Mucosa of rectum (tissue), 2 donors: ENCODE measurements at regions not wholly inside any gene's neighbourhood (a gene's known extent, or its start where the extent isn't known, plus 50 kb on each side); places are given as distances from the start of the nearest gene placed in this dataset.

Source experiments
- H3K27ac ChIP-seq, 2 donors: one replicate each; pipeline ENCODE4 v1.7.0; 2013; ENCODE audit warnings: inconsistent platforms in 2 of 2, low read depth in 2 of 2, low read length in 2 of 2
- H3K27me3 ChIP-seq, 2 donors: one replicate each; pipeline ENCODE4 v1.7.0; 2013; ENCODE audit warnings: low read length in 2 of 2; ENCODE audit not compliant: control insufficient read depth in 2 of 2, insufficient read depth in 2 of 2
- H3K36me3 ChIP-seq, 2 donors: one replicate each; pipeline ENCODE4 v1.7.0; 2013; ENCODE audit warnings: low read length in 2 of 2; ENCODE audit not compliant: control insufficient read depth in 2 of 2, insufficient read depth in 2 of 2
- H3K4me1 ChIP-seq, 2 donors: one replicate each; pipeline ENCODE4 v1.7.0; 2013; ENCODE audit warnings: low read length in 2 of 2, mild to moderate bottlenecking in 1 of 2; ENCODE audit not compliant: control insufficient read depth in 2 of 2, insufficient read depth in 2 of 2
- H3K4me3 ChIP-seq, 2 donors: one replicate each; pipeline ENCODE4 v1.7.0; 2013; ENCODE audit warnings: low read length in 2 of 2
- H3K9ac ChIP-seq, 2 donors: one replicate each; pipeline ENCODE4 v1.7.0; 2013; ENCODE audit warnings: low read length in 2 of 2, low read depth in 1 of 2, mild to moderate bottlenecking in 1 of 2
- H3K9me3 ChIP-seq, 2 donors: one replicate each; pipeline ENCODE4 v1.7.0; 2013; ENCODE audit warnings: low read length in 2 of 2; ENCODE audit not compliant: control insufficient read depth in 2 of 2
- donor health status: healthy.
- donor health status: Normal muscosa, but diverticular disease.

GRCh38 chr15:98063315-98063714, 102.8 kb downstream of the ARRDC4 start:
- Histone ChIP-seq H3K4me3 (no peak overlapping the region), H3K27ac (no peak overlapping the region), H3K9ac (no peak overlapping the region), H3K27me3 (no peaks in the 10 kb centered on the region), H3K36me3 (no peaks in the 10 kb centered on the region), H3K4me1 (no peaks in the 10 kb centered on the region), H3K9me3 (no peaks in the 10 kb centered on the region)

GRCh38 chr15:98063871-98064270, 103.4 kb downstream of the ARRDC4 start:
- Histone ChIP-seq H3K9me3 (no peaks in the 10 kb centered on the region), H3K4me3 (no peak overlapping the region), H3K27ac (no peak overlapping the region), H3K9ac (no peak overlapping the region), H3K27me3 (no peaks in the 10 kb centered on the region), H3K36me3 (no peaks in the 10 kb centered on the region), H3K4me1 (no peaks in the 10 kb centered on the region)

DNA sequence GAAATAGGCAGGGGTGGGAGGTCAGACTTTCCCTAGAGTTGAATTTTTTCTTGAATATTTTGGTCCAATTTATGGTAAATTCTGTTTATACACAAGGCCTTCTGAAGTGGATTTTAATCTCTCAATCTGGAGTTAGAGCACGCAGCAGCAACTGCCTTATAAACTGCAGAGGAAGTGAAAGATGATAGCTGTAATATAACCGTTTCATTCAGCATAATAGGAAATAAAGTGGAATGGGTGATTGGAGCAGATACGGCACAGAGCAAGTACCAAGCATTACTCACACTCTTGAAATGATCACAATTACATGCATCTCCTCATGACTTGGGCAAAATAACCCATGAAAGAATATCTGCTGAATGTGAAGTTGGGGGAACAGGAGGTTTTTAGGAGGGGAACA, 106.8 kb downstream of the ARRDC4 start:
- H3K4me3 ChIP-seq, result no peak overlapping the region
- H3K36me3 ChIP-seq, result no peaks in the 10 kb centered on the region
- no peak overlapping the region for H3K9ac ChIP-seq
- no peaks in the 10 kb centered on the region for H3K4me1 ChIP-seq
- H3K9me3 ChIP-seq, result no peaks in the 10 kb centered on the region
- H3K27ac ChIP-seq, result no peak overlapping the region
- H3K27me3 ChIP-seq, result no peaks in the 10 kb centered on the region

- no peak overlapping the region for H3K4me3 ChIP-seq
- H3K4me1 ChIP-seq, result no peaks in the 10 kb centered on the region
- no peak overlapping the region for H3K27ac ChIP-seq
- H3K36me3 ChIP-seq, result no peaks in the 10 kb centered on the region
- H3K27me3 ChIP-seq, result no peaks in the 10 kb centered on the region
- H3K9me3 ChIP-seq, result no peaks in the 10 kb centered on the region
- H3K9ac ChIP-seq, result no peak overlapping the region
Observed at GRCh38 chr15:98069256-98069655, 108.8 kb downstream of the ARRDC4 start.

- Histone ChIP-seq H3K9ac (no peak overlapping the region), H3K9me3 (no peaks in the 10 kb centered on the region), H3K4me1 (no peaks in the 10 kb centered on the region), H3K27me3 (no peaks in the 10 kb centered on the region), H3K4me3 (no peak overlapping the region), H3K27ac (no peak overlapping the region), H3K36me3 (no peaks in the 10 kb centered on the region)
Observed at GRCh38 chr15:98070137-98070536, 109.6 kb downstream of the ARRDC4 start.

GRCh38 chr15:98071786-98072185, 111.3 kb downstream of the ARRDC4 start:
- H3K27ac ChIP-seq, result no peak overlapping the region
- no peak overlapping the region for H3K9ac ChIP-seq
- H3K4me1 ChIP-seq, result no peaks in the 10 kb centered on the region
- no peak overlapping the region for H3K4me3 ChIP-seq
- H3K36me3 ChIP-seq, result no peaks in the 10 kb centered on the region
- H3K27me3 ChIP-seq, result no peaks in the 10 kb centered on the region
- no peaks in the 10 kb centered on the region for H3K9me3 ChIP-seq

DNA sequence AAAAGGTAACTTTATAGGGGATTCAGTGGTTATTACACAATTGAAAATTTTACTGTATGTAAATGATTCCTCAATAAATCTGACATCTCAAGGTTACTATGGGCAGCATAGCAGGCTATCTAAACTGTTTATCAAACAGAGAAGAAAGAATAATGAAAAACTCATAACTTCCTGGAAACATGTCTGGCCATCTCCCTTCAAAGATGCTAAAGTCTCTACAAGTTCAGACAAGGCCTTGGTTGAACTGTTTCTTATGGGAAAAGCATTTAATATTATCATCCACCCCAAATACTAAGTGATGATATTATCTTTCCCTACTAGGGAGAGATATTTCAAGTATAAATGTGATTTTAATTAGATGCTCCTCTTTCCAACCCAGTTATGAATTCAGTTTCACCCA, 114.9 kb downstream of the ARRDC4 start:
- no peak overlapping the region for H3K4me3 ChIP-seq
- H3K27ac ChIP-seq, result no peak overlapping the region

GRCh38 chr15:98076021-98076816, 115.7 kb downstream of the ARRDC4 start:
- H3K27me3 ChIP-seq, result no peaks in the 10 kb centered on the region
- no peak overlapping the region for H3K4me3 ChIP-seq
- H3K9ac ChIP-seq, result no peak overlapping the region
- H3K36me3 ChIP-seq, result no peaks in the 10 kb centered on the region
- no peaks in the 10 kb centered on the region for H3K4me1 ChIP-seq
- H3K9me3 ChIP-seq, result no peaks in the 10 kb centered on the region
- H3K27ac ChIP-seq, result peak overlapping the region in 1 of 2 donors; percentile 2

More for the DNA sequence above, 114.9 kb downstream of the ARRDC4 start:
- Histone ChIP-seq H3K4me1 (no peaks in the 10 kb centered on the region), H3K9ac (no peak overlapping the region), H3K36me3 (no peaks in the 10 kb centered on the region), H3K27me3 (no peaks in the 10 kb centered on the region), H3K9me3 (no peaks in the 10 kb centered on the region)

DNA sequence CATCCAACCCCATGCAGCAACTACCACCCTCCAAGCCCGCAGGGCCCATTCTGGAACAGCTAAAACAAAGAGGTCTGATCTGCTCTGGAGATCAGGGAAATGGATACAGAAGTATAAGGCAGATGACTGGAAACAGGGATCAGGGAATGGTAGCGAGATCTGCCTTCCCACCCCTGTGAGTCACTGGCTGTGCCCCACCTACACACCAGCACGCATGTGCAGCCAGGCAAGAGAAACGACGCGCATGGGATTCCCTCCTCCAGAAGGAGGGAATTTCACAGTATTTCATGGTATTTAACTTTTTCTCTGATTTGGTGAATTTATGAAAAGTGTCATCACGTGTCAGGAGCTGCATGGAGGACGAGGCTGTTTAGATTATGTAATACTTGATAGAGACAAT, 116.7 kb downstream of the ARRDC4 start:
- Histone ChIP-seq H3K27ac (peak overlapping the region in 1 of 2 donors; percentile 33), H3K9me3 (no peaks in the 10 kb centered on the region), H3K27me3 (no peaks in the 10 kb centered on the region), H3K4me3 (no peak overlapping the region), H3K9ac (no peak overlapping the region), H3K36me3 (no peaks in the 10 kb centered on the region), H3K4me1 (no peaks in the 10 kb centered on the region)

DNA sequence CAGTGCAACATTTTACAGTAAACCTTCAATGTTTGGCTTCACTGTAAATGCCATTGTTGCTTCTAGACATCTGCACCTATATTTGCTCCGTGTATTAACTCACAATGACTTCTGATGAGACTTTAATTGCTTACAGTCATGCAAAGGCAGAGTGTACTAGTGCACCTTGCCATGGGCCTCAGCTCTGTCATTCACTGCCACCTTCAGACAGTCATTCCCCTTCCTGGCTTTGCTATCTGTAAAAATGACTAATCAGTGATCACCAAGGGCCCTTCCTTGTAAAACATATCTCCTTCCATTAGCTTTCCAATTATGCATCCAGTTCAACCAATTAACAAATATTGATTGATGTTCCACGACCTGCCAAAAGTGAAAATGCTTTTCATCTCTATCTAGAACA, 120.3 kb downstream of the ARRDC4 start:
- Histone ChIP-seq H3K9me3 (no peaks in the 10 kb centered on the region), H3K36me3 (no peaks in the 10 kb centered on the region), H3K4me1 (no peaks in the 10 kb centered on the region)

More for the DNA sequence above, 120.3 kb downstream of the ARRDC4 start:
- Histone ChIP-seq H3K27me3 (no peaks in the 10 kb centered on the region), H3K9ac (no peak overlapping the region), H3K4me3 (no peak overlapping the region), H3K27ac (no peak overlapping the region)
